GM21619 (cell line): ENCODE measurements at regions not wholly inside any gene's neighbourhood (a gene's known extent, or its start where the extent isn't known, plus 50 kb on each side); places are given as distances from the start of the nearest gene placed in this dataset.

Source experiments
- ATAC-seq: cut with Tn5 transposase; IDR thresholded peaks from one replicate; pipeline ENCODE4 v1.9.1; 2021; ENCODE audit not compliant: unreplicated experiment

DNA sequence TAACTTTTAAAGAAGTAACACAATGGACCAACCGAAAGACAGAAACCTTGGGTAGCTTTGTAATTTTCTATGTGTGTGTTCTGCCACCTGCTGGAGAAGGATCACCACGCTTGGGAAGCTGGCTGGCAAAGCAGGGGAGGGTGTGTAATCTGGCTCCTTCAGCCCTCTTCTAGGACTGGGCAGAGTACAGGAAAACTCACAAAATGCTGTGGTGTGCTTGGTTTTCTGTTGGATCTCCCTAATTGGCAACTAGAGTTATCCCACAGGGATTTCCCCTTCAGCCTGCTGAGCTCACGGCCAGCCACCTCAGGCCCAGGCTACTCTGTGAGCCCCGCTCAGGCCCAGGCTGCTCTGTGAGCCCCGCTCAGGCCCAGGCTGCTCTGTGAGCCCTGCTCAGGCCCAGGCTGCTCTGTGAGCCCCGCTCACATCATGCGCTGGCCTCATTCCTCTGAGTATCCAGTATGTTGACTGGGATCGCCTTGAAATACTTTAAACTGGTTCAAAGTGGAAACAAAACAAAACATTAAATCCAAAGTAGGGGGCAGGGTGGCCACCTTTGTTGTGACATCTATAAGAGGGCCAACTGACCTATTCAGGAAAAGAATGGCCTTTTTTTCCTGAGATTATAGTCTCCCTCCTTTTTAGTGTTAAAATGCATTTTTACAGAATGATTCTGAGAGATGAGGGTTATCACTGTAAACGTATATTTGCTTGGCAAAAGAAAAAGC, 52.0 kb upstream of the RNU6-8 start:
- no peak for ATAC-seq

DNA sequence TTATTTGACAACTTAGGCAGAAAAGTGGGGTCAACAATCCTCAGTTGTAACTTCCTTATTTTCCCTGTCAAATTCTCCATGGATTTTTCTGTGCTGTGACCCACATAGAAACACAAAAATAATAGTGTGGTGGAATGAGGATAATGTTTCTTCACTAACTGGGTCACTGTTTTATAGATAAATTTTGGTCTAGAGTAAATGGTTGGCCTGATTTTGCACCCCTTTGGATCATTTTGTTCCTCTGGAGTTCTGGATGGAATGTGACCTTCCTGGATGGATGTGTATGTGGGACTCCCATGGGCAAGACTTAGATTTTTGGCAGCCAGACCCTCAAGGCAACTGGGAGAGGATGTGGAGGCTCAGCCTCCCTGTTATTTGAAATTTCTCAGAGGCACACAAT, 52.7 kb upstream of the RNU6-8 start:
- ATAC-seq, result no peak

DNA sequence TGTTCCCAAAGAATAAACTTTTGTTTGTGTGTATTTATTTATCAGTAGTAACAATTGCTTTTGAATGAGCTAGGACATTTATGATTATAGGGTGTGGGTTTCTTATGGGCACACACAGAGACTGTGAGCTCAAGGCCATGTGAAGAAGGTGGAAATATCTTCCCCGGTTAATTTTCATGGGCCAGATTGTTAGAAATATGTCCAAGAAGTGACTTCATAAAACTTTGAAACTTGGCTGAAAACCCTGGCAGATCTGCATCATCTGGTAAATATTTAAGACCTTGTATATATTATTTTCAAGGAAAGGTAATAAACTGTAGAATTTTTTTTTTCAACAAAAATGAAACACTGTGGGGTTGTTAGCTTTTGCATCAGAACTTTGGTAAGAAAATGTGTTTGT, 53.5 kb upstream of the RNU6-8 start:
- ATAC-seq, result no peak

- no peak for ATAC-seq
Observed at GRCh38 chr14:32258336-32258993, 55.4 kb upstream of the RNU6-8 start.

DNA sequence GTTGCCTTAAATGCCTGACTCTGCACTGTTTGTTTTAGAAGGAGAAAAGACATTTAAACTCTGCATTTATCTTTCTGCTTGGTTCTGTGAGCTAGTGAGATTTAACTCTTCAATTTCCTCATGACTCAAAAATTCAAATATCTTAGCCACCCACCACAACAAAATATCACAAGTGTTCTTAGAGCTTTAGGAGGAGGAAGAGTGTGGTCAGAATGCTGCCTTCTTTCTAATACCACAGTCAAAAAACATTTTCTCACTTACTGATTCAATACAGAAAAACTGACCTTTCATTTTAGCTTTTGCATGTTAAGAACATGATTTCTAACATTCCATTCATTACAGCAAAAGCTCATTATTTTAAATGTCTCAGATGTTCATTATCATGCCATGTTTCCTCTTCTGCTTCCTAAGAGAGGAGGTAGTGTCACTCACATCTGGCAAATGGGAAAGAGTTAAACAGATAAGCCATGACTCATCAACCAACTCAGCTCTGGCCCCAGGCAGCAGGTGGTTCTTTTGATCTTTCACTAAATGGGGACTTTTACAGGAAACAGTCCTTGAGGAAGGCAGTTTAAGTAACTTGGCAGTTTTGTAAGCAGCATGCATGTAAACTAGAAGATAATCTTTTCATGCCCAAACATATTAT, 56.4 kb upstream of the RNU6-8 start:
- peak; percentile 81 for ATAC-seq

DNA sequence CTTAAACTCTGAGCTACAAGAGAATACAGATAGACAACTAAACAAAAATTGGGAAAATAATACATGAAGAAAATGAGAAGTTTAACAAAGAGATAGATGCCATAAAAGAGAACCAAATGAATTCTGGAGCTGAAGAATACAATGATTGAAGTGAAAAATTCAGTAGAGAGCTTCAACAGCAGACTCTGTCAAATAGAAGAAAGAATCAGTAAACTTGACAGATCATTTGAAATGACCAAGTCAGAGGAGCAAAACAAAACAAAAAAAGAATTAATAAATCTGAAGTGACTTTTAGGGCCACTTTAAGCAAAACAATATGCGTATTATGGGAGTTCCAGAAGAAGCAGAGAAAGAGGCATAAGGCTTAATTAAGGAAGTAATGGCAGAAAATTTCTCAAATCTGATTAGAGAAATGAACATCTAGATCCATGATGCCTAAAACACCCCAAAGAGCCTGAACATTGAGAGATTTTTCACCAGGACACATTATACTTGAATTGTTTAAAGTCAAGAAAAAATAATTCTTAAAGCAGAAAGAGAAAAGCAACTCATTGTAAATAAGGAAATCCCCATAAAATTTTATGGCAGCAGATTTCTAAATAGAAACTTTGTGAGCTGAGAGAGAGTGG, 61.0 kb upstream of the RNU6-8 start:
- ATAC-seq, result no peak

DNA sequence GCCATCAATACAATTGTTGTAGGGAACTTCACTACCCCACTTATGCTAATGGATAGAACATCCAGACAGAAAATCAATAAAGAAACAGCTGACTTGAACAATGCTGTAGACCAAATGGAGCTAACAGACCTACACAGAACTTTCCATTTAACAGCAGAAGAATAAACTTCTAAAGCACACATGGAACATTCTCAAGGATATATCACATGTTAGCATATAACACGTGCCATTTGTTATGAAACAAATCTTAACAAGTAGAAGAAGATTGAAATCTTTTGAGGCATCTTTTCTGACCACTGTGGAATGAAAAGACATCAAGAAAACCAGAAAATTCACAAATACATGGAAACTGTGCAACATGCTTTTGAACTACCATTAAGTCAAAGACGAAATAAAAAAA, 62.5 kb upstream of the RNU6-8 start:
- ATAC-seq, result no peak

DNA sequence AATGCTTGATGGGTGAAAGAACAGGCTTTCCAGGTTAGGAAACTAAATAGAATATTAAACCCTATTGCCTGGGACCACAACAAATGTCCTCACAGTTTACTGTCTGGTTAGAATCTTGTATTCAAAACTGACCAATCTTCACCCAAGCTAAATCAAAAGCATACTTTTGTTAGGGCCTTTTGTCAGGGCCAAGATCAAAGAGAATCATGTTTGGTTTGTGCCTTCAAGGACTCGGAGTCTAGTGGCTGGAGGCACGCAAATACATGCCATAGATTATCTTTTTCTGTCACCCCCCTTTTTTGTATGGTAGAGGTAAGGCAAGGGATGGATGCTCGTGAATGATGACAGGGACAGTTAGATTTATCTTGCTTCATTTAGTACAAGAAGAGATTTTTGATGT, 51.1 kb upstream of the AKAP6 start:
- no peak for ATAC-seq
